SIG-M5 (cell line): ENCODE measurements at regions not wholly inside any gene's neighbourhood (a gene's known extent, or its start where the extent isn't known, plus 50 kb on each side); places are given as distances from the start of the nearest gene placed in this dataset.
"Not testable (repeated sequence)": the region's sequence is repeated elsewhere in the genome, so short reads cannot be mapped to it uniquely, and the experiment has no call there.

Experiments
- DNase-seq: peaks from one replicate; lab custom pipeline; 2025; lab: John Stamatoyannopoulos, UW

DNA sequence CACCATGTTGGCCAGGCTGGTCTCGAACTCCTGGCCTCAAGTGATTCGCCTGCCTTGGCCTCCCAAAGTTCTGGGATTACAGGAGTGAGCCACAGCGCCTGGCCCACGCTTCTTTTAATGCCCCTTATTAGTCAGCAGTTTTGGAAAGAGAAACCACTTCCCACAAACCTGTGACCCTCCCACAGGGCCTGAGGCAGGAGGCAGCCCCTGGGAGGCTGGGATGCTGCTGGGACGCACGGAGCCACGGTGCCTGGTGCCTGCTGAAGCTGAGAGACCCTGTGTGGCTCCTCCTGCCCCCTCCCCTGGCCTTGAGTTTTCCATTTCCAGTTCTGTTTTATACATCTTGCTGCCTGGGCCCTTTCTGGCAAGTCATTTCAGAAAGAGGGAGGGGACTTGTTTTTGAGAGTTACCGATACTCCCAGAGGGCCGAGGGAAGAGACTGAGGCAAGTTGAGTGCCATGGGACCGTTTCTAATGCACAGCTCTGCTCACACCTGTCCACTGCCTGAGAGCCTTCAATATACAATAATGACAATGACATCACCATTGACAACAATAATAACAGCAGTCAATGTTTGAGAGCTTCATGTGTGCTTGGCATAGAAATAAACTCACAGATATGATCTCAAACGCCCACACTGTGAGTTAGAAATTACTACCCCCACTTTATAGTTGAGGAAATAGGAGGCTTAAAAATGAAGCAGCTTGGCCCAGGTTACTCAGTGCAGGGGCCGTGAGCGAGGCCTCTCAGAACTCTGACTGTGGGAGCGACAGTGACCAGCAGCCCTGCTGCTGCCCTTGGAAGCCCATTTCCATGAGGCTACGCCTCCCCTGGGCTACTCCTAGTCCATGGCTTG is 78.1 kb upstream of the YWHAQ start:
- no peak for DNase-seq

DNA sequence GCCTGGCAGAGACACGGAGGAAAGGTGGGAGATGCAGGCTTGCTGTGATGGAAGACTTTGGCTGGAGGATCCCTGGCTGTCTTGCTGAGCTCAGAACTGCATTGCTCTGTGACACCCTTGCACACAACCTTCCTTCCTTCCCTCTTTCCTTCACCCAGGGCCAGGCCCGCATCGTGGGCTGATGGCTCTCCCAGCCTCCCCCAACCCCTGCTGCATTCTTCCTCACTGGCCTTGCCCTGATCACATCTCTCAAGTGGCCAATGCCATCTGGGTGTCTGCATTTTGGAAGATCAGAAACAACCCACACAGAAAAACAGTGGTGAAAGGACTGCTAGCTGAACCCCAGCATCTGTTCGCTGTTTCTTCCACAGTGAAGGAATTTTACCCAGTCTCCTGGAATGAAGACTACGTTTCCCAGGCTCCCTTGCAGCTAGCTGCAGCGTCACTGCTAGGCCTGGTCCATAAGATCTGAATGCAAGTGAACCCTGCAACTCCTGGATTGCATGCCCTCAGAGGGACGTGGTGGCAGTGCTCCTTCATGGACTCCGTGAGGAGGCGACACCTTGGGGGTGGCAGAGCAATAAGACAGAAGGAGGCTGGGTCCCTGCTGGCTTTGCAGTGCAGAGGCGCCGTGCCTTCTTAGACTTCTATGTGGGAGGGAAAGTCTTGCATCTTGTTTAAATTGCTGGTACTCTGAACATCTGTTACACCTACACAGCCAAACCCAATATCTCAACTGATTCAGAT is 78.9 kb upstream of the YWHAQ start:
- DNase-seq = no peak

DNA sequence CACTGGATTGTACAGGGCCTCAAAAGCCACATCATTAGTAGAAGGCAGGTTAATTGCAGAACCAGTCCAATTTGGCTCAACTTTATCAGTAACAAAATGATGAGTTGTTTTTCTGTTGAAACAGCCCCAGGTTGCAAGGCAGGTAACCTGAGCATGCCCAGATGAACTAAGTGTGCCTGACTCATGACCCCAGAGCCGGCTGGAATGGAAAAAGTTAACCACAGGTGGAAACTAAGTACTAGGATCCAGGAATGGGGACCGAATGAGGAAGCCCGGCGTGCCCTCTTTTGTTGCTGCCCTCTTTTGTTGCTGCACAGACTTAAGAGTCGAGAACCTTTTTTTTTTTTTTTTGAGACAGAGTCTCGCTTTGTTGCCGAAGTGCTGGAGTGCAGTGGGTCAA is 79.5 kb upstream of the YWHAQ start:
- no peak for DNase-seq

DNA sequence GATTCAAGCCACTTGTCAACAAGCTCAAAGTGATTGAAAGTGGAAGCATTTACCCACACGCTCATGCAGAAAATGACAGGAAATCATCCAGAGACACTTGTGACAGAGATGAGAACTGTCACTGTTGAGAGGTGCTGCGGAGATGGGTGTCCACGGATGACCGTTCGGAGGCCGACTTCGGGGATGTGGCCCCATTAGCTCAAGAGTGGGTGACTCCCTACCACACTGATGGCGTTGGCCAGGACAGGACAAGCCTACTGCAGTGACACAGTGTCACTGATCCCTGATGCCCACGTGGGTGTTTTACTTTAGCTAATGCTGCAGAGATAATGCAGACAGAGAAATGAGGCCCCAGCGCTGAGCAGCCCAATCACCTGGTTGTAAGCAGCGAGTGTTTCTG is 81.5 kb upstream of the YWHAQ start:
- no peak for DNase-seq

DNA sequence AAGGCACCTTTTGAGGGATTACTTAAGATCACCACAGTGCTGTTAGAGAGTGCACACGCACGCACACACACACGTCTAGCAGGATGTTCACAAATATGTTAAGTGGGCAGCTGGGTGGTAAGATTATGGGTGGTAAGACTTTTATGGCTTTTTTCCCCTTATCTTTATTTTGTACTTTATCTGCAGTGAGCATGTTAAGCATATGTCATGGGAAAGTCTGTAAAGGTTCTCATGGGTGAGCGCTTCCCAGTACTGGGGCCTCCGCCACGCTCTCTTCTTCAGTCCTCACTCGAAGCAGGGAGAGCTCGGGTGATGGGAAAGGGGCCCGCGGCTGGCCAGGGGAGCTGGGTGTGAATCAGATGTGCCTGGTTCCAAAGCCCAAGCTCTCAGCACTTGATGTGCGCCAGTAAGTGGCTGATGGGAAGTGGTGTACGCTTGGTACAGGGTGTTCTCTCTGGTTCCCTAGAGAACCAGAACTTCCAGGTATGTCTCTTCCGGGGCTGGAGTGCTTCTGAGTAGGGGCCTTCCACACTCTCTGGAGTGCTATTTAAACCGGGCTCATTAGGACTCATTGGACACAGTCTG is 83.9 kb upstream of the YWHAQ start:
- DNase-seq = no peak

DNA sequence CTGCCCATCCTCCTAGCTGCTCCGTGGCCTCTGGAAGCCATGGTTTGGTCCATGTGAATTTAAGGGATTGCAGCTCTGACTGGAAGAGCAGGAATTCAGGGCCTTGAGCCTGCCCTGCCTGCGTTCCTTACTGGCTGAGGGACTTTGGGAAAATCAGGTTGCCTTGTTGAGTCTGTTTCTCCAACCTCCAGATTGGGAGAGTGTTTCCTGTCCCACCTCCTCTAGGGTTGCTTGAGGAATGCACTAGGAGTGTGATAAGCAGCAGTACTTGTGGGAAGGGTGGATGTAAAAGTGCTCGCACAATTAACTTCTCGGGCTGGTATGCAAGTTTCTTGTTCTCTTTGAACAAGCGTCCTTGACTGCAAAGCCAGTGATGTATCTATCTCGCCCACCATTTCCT is 84.4 kb upstream of the YWHAQ start:
- DNase-seq = no peak

DNA sequence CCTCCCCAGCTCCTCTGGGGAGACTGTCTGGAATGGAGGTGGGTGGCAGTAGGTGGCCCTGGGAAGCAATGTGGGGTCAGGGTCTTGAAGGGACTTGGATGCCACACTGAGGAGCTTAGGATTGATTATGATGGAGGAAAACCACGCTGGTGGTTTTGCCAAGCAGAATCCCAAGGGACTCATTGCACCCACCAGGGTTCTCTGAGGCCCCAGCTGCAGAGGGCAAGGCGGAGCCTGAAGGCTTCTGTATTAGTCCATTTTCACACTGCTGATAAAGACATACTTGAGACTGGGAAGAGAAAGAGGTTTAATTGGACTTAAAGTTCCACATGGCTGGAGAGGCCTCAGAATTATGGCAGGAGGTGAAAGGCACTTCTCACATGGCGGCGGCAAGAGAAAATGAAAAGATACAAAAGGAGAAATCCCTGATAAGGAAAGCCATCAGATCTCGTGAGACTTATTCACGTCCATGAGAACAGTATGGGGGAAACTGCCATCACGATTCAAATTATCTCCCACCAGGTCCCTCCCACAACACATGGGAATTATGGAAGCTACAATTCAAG is 87.2 kb upstream of the YWHAQ start:
- no peak for DNase-seq

DNA sequence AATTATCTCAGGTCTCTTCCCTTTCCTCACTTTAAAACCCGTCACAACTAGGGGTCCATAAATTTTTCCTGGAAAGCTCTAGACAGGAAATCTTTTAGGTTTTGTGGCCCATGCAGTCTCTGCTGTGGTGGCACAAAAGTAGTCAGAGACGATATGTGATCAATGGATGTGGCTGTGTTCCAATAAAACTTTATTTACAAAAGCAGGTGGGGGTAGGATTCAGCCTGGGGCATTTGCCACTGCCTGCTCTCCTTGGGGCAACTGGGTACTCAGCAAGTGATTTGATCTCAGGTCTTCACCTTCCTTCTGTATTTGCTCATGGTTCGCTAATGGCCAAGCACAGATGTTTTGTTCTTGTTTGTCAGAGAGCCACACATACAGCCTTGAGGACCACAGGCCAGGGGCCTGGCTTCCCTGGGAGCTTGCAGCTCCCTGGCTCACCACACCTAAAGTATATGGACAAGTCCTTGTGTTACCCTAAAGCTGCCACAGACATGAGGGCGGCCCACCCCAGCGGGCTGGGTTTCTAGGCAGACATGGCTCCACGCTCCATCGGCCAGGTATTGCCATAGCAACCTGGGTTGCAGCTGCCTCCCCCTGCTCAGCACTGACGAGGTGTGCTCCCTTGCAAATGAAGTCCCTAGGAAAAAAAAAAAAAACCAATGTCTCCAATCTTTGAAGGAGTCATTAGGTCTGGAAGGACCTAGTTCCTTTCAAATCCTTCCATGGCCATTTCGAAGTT is 89.7 kb upstream of the YWHAQ start:
- no peak for DNase-seq

DNA sequence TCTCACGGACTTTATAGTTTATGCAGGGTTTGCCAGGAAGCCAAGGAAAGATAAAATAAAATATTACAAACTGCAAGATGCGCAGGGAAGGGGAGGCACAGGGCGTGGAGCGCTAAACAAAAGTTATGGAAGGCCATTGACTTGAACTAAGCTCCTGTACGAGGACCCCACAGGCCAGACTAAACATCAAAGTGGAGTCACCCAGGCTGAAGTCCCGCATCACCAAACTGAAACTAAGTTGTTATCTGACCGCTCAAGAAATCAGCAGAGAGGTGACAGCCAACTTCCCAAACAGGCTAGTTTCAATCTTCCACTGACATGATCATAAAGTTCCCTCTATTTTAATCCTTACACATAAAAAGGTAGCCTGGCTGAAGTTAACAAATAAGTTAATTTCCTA is 90.5 kb upstream of the YWHAQ start:
- no peak for DNase-seq

DNA sequence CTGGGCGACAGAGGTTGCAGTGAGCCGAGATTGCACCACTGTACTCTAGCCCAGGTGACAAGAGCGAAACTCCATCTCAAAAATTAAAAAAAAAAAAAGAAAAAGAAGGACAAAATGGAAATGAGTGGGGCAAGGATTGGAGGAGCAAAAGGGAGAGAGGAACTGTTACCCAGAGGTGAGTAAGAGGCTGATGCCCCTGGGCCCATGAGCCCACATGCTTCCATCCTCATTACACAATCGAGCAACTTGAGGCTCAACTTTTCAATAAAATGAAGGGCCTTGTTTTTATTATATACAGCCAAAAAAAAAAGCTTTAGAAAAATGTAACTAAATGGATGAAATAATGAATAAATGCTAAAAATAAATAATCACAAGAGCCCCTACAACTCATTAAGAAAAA is 91.7 kb upstream of the YWHAQ start:
- no peak for DNase-seq

DNA sequence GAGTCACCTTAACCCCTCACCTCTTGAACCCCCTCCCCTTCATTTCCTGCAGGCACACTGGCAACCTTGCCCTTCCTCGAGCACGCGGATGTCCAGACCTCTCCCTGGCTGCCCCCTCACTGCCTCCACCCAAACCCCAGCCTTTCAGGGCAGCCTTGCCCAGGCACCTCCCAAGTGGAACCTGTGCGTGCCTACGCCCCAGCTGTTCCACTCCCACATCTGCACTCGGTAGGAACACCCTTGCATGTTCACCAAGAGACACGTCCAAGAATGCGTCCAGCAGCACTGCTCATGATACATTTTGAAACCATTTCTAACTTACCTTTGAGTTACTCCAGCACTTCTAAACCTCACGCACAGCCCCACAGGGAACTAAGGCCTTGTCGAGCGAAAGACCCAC is 93.8 kb upstream of the YWHAQ start:
- no peak for DNase-seq

DNA sequence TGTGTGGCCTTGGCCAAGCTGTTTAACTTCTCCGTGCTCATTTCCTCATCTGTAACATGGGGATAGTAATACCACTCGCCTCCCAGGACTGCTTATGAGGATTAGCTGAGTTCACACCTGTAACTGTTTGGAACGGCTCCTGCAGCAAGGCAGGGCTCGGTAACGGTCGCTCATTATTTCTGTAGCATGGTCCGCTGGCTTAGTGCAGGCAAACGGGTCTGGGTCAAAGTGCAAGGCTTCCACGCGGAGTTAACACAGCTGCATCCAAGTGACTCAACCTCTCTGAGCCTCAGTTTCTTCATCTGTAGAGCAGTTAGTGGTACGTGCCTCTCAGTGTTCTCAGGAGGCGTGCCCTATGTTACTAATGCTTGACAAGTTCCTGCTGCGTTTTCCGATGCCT is 94.3 kb upstream of the YWHAQ start:
- DNase-seq = no peak

DNA sequence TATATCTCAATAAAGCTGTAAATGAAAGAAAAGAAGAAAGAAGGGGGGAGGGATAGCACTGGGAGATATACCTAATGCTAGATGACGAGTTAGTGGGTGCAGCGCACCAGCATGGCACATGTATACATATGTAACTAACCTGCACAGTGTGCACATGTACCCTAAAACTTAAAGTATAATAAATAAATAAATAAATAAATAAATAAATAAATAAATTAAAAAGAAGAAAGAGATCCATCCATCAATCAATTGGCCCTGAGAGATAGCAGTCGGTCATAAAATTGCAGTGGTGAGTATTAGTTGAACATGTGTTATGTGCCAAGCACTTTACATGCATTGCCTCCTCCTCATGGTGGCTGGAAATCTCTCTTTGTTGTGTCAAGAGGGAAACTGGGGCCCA is 95.2 kb upstream of the YWHAQ start:
- not testable (repeated sequence) for DNase-seq

DNA sequence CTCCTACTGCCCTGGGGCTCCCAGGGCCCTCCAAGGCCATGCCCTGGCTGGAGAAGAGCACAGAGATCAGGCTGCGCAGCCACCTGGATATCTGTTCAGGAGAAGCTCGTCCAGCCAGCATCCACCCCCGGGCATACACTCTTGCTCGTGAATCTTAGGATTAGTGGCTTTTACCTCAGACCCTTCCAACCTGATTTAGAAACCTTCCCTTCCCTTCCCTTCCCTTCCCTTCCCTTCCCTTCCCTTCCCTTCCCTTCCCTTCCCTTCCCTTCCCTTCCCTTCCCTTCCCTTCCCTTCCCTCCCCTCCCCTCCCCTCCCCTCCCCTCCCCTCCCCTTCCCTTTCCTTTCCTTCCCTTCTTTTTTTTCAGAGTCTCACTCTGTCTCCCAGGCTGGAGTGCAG is 99.7 kb upstream of the YWHAQ start:
- not testable (repeated sequence) for DNase-seq

DNA sequence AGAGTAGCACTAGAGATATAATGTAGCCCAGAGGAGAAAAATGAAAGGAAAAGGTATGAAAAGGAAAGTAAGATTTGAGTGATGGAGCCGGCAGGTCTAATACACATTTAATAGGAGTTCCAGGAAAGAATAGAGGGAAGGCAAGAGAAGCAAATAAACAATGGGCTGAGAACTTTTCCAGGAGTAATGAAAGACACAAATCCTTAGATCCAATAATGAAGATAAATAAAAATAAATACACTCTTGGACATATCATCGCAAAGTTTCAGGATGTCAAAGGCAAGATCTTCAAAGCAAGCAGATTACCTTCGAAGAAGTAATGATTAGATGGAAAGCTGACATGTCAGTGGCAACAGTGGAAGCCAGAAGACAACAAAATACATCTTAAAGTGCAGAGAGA is 102.0 kb upstream of the YWHAQ start:
- DNase-seq = no peak

DNA sequence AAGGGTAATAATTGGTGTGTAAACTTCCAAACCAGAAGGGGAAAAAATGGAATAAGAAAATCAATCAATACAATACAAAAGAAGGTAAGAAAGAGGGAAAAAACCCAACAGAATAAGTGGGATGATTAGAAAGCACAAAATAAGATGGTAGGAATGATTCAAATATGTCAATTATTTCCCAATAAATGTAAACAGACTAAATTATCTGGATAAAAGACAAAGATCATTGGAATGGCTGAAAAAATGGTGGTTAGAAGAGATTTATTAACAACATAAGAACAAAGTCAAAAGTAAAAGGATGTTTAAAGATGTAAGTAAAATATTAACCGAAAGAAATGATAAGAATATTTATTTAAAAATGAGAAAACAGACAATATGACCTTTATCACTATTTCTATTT is 103.5 kb upstream of the YWHAQ start:
- DNase-seq = no peak

DNA sequence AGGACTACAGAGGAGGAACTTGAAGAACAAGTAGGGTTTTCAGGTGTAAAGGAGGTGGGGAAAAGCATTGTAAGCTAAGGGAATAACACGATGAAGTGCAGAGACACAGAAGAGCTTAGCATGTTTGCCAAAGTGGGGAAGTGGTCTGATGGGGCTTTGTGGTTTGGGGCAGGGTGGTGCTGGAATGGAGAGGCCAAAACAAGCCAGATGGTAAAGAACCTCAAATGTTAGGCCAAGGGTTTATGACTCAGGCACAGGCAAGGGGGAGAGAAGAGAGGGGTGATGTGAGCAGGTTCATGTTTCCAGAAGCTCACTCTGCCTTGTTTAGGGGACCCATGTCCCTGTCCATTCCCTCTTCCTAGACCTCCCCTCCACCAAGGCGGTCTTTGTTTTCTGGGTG is 104.5 kb upstream of the YWHAQ start:
- no peak for DNase-seq

DNA sequence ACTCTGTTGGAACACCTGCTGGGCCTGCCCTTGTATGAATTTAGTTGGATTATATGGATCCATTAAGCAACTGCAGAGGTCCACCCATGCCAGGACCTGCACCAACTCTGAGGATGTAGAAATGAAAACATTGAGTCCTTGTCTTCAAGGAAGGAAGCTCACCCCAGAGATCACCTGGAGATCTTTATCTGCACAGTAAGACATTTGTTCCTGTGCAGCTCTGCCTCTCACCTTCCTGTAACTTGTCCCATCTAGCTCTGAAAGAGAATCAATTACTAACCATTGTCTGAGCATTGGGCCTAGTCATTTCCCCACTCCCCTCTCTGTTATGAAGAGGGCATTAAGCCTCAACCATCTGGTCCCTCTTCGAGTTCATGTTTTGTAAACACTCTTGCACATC is 105.2 kb upstream of the YWHAQ start:
- no peak for DNase-seq

DNA sequence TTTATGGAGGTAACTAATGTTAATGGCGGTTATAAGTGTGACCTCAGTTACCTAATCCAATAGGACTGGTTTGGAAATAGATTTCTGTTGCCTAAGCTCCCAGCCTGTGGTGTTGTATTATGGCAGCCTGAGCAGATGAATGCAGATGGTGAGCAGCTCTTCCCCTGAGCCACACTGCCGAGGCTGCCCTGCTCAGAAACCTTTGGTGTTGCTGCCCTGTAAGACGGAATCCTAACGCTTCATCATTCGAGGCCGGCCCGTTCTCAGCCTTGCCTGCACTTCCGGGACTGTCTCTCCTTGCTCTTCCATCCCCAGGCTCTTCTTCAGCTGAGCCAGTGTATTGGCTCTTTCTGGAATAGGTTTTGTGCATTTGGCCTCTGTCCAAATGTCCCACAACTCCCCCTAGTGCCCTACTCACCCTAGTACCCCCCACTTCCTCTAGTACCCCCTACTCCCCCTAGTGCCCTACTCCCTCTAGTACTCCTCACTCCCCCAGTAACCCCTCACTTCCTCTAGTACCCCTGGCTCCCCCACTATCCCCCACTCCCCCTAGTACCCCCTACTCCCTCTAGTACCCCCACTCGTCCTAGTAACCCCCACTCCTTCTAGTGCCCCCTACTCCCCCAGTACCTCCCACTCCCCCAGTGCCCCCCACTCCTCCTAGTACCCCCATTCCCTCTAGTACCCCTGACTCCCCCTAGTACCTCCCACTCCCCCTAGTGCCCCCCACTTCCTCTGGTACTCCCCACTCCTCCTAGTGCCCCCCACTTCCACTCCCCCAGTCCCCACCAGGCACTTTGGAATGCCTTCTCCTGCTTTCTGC is 106.0 kb upstream of the TAF1B start:
- no peak for DNase-seq

DNA sequence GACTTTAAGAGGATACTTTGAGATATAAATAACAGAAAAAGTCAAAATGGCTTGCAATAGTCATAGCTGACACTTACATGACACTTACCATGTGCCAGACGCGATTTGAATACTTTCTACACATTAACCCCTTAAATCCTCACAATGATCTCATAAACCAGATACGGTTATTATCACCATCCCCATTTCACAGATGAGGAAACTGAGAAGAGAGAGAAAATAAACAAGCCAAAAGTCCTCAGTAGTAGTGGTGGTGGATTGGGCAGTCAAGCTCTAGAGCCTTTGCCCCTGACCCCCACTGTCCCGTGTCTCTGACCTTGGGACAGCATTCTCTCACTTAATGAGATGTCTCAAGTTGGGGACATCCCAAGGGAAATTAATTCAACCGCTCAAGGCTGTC is 105.2 kb upstream of the TAF1B start:
- no peak for DNase-seq
